Upper lobe of right lung (tissue), 1 donor: ENCODE measurements at regions not wholly inside any gene's neighbourhood (a gene's known extent, or its start where the extent isn't known, plus 50 kb on each side); places are given as distances from the start of the nearest gene placed in this dataset.

Experiments
- ATAC-seq: fragments of 200-7000 bp; cut with Tn5 transposase; one replicate; pipeline ENCODE4 v1.9.1; 2020; ENCODE audit warnings: mild to moderate bottlenecking, moderate library complexity
- DNase-seq: peaks from one replicate; pipeline ENCODE4 v3.0.0-alpha.2; 2020
- H3K27ac ChIP-seq: fragments of 200-600 bp; one replicate; pipeline ENCODE4 v1.8.0; 2022
- H3K27me3 ChIP-seq: fragments of 200-600 bp; one replicate; pipeline ENCODE4 v1.8.0; 2022; ENCODE audit warnings: mild to moderate bottlenecking
- H3K36me3 ChIP-seq: fragments of 200-600 bp; one replicate; pipeline ENCODE4 v1.8.0; 2022
- H3K4me1 ChIP-seq: fragments of 200-600 bp; one replicate; pipeline ENCODE4 v1.8.0; 2022
- H3K4me3 ChIP-seq: fragments of 200-600 bp; one replicate; pipeline ENCODE4 v1.8.0; 2022; ENCODE audit warnings: mild to moderate bottlenecking
- H3K9me3 ChIP-seq: fragments of 200-600 bp; one replicate; pipeline ENCODE4 v1.8.0; 2022
- CTCF ChIP-seq: fragments of 200-600 bp; IDR thresholded peaks from one replicate; pipeline ENCODE4 v1.8.0; 2022; ENCODE audit warnings: antibody characterized with exemption
- intact Hi-C: fragments of 100-400 bp; cut with DNase I; formaldehyde crosslinking; loops from one replicate; pipeline ENCODE4 v1.11.0; 2022
- donor health status: DM: no; HTN: yes; CAD: no; lungs with severe emphysema.

- no peak overlapping the region for H3K4me3 ChIP-seq
- H3K9me3 ChIP-seq = no peaks in the 10 kb centered on the region
- intact Hi-C loops = no loop called here
- H3K4me1 ChIP-seq = no peaks in the 10 kb centered on the region
- H3K27me3 ChIP-seq = no peaks in the 10 kb centered on the region
- H3K36me3 ChIP-seq = no peaks in the 10 kb centered on the region
- H3K27ac ChIP-seq = no peak overlapping the region
- no peak for TF ChIP-seq CTCF
- ATAC-seq (no peak), DNase-seq (no peak)
Measured at GRCh38 chr6:132968419-132968950, 154.1 kb downstream of the RPS12 start.

GRCh38 chr6:132969196-132969595, 154.8 kb downstream of the RPS12 start:
- Histone ChIP-seq H3K9me3 (no peaks in the 10 kb centered on the region), H3K36me3 (no peaks in the 10 kb centered on the region), H3K27ac (no peak overlapping the region), H3K4me1 (no peaks in the 10 kb centered on the region), H3K4me3 (no peak overlapping the region), H3K27me3 (no peaks in the 10 kb centered on the region)
- no peak for TF ChIP-seq CTCF
- DNase-seq (no peak), ATAC-seq (no peak)
- intact Hi-C loops = no loop called here

GRCh38 chr6:132971676-132972075, 157.3 kb downstream of the RPS12 start:
- Histone ChIP-seq H3K4me1 (no peaks in the 10 kb centered on the region), H3K27me3 (no peaks in the 10 kb centered on the region), H3K4me3 (no peak overlapping the region), H3K9me3 (no peaks in the 10 kb centered on the region), H3K27ac (no peak overlapping the region), H3K36me3 (no peaks in the 10 kb centered on the region)
- intact Hi-C loops = no loop called here
- no peak for ATAC-seq
- DNase-seq = no peak
- no peak for TF ChIP-seq CTCF

GRCh38 chr6:132972254-132972653, 157.9 kb downstream of the RPS12 start:
- no peaks in the 10 kb centered on the region for H3K36me3 ChIP-seq
- ATAC-seq (no peak), DNase-seq (no peak)
- TF ChIP-seq CTCF = no peak
- H3K4me3 ChIP-seq = no peak overlapping the region
- intact Hi-C loops = no loop called here
- no peak overlapping the region for H3K27ac ChIP-seq
- no peaks in the 10 kb centered on the region for H3K4me1 ChIP-seq
- no peaks in the 10 kb centered on the region for H3K27me3 ChIP-seq
- H3K9me3 ChIP-seq = no peaks in the 10 kb centered on the region

- no peaks in the 10 kb centered on the region for H3K9me3 ChIP-seq
- no peak for DNase-seq
Measured at GRCh38 chr6:132972971-132973370, 158.6 kb downstream of the RPS12 start.

More at GRCh38 chr6:132972971-132973370, 158.6 kb downstream of the RPS12 start:
- intact Hi-C loops = no loop called here
- H3K4me1 ChIP-seq = no peaks in the 10 kb centered on the region
- peaks cover 2% of the 10 kb centered on the region for H3K27me3 ChIP-seq
- ATAC-seq = no peak
- no peak overlapping the region for H3K27ac ChIP-seq
- H3K4me3 ChIP-seq = no peak overlapping the region
- no peak for TF ChIP-seq CTCF
- H3K36me3 ChIP-seq = no peaks in the 10 kb centered on the region
